MM.1S (cell line): ENCODE measurements at regions not wholly inside any gene's neighbourhood (a gene's known extent, or its start where the extent isn't known, plus 50 kb on each side); places are given as distances from the start of the nearest gene placed in this dataset.

Experiments
- DNase-seq: peaks from one replicate; pipeline ENCODE4 v3.0.0-alpha.2; 2015
- H2AFZ ChIP-seq: fragments of 300-600 bp; sonication (generic); 2 replicates; pipeline ENCODE4 v1.6.0; 2016; ENCODE audit warnings: antibody characterized with exemption, low read length
- H3F3A ChIP-seq: fragments of 300-600 bp; sonication (generic); 2 replicates; pipeline ENCODE4 v1.6.1; 2016; ENCODE audit warnings: mild to moderate bottlenecking, antibody characterized with exemption, low read length, moderate library complexity, mixed read lengths; ENCODE audit not compliant: insufficient read depth
- H3K27ac ChIP-seq: fragments of 300-600 bp; sonication (generic); 2 replicates; pipeline ENCODE4 v1.5.1; 2016; ENCODE audit warnings: mild to moderate bottlenecking, low read length
- H3K27me3 ChIP-seq: fragments of 300-600 bp; sonication (generic); replicated peaks from 2 replicates; pipeline ENCODE4 v1.6.0; 2016; ENCODE audit warnings: low read length; ENCODE audit not compliant: insufficient read depth
- H3K36me3 ChIP-seq: fragments of 300-600 bp; sonication (generic); replicated peaks from 2 replicates; pipeline ENCODE4 v1.6.1; 2016; ENCODE audit warnings: mild to moderate bottlenecking, low read length, mixed read lengths; ENCODE audit not compliant: insufficient read depth
- H3K4me1 ChIP-seq: fragments of 300-600 bp; sonication (generic); 2 replicates; pipeline ENCODE4 v1.6.1; 2016; ENCODE audit warnings: low read length, mixed read lengths
- H3K4me2 ChIP-seq: fragments of 300-600 bp; sonication (generic); 2 replicates; pipeline ENCODE4 v1.6.0; 2016; ENCODE audit warnings: low read depth, low read length
- H3K4me3 ChIP-seq: fragments of 300-600 bp; sonication (generic); 2 replicates; pipeline ENCODE4 v1.5.1; 2016; ENCODE audit warnings: low read length, mixed read lengths
- H3K79me2 ChIP-seq: fragments of 300-600 bp; sonication (generic); 2 replicates; pipeline ENCODE4 v1.6.1; 2016; ENCODE audit warnings: mixed run types, low read length, mixed read lengths
- H3K9ac ChIP-seq: fragments of 300-600 bp; sonication (generic); 2 replicates; pipeline ENCODE4 v1.6.1; 2016; ENCODE audit warnings: low read length, mixed read lengths
- H3K9me2 ChIP-seq: fragments of 300-600 bp; sonication (generic); replicated peaks from 2 replicates; pipeline ENCODE4 v1.6.1; 2016; ENCODE audit warnings: mild to moderate bottlenecking, low read length, mixed read lengths; ENCODE audit not compliant: insufficient read depth
- H3K9me3 ChIP-seq: fragments of 300-600 bp; sonication (generic); replicated peaks from 2 replicates; pipeline ENCODE4 v1.6.1; 2016; ENCODE audit warnings: mild to moderate bottlenecking, low read length, mixed read lengths; ENCODE audit not compliant: insufficient read depth
- H4K20me1 ChIP-seq: fragments of 300-600 bp; sonication (generic); 2 replicates; pipeline ENCODE4 v1.6.1; 2016; ENCODE audit warnings: mild to moderate bottlenecking, low read length, moderate library complexity, mixed read lengths; ENCODE audit not compliant: insufficient read depth
- CTCF ChIP-seq: fragments of 300-600 bp; sonication (generic); IDR thresholded peaks from 2 replicates; pipeline ENCODE4 v1.5.1; 2016; ENCODE audit warnings: antibody characterized with exemption, low read length, mixed read lengths
- EZH2 ChIP-seq: fragments of 300-600 bp; sonication (generic); optimal IDR thresholded peaks from 2 replicates; pipeline ENCODE3; 2017; ENCODE audit warnings: low read depth, mild to moderate bottlenecking, antibody characterized with exemption, low read length, mixed read lengths
- EZH2phosphoT487 ChIP-seq: fragments of 300-600 bp; sonication (generic); IDR thresholded peaks from 2 replicates; pipeline ENCODE4 v1.6.1; 2018; ENCODE audit warnings: antibody characterized with exemption, low read length

GRCh38 chr2:101549371-101549770 is 74.5 kb upstream of the RFX8 start:
- Histone ChIP-seq H3K9me2 (no peaks in the 10 kb centered on the region), H3K4me1 (no peaks in the 10 kb centered on the region), H3K4me2 (no peak overlapping the region), H4K20me1 (no peaks in the 10 kb centered on the region), H3K9ac (no peak overlapping the region), H3K36me3 (no peaks in the 10 kb centered on the region), H3K9me3 (no peaks in the 10 kb centered on the region), H3K27ac (no peak overlapping the region), H2AFZ (no peak overlapping the region), H3K27me3 (no peaks in the 10 kb centered on the region), H3K4me3 (no peak overlapping the region), H3F3A (no peaks in the 10 kb centered on the region), H3K79me2 (no peaks in the 10 kb centered on the region)
- no peak for DNase-seq
- no peak for TF ChIP-seq EZH2phosphoT487
- TF ChIP-seq EZH2, result no peak
- no peak for TF ChIP-seq CTCF

- Histone ChIP-seq H3K9ac (no peak overlapping the region), H4K20me1 (no peaks in the 10 kb centered on the region), H3K27ac (no peak overlapping the region), H3K4me3 (no peak overlapping the region), H3K4me2 (no peak overlapping the region), H2AFZ (no peak overlapping the region), H3F3A (no peaks in the 10 kb centered on the region), H3K9me2 (no peaks in the 10 kb centered on the region), H3K79me2 (no peaks in the 10 kb centered on the region), H3K9me3 (no peaks in the 10 kb centered on the region), H3K36me3 (no peaks in the 10 kb centered on the region), H3K27me3 (no peaks in the 10 kb centered on the region), H3K4me1 (no peaks in the 10 kb centered on the region)
- TF ChIP-seq CTCF (no peak), EZH2 (no peak), EZH2phosphoT487 (no peak)
- no peak for DNase-seq
Measured at GRCh38 chr2:101546376-101547058, 71.6 kb upstream of the RFX8 start.

- Histone ChIP-seq H3F3A (no peaks in the 10 kb centered on the region), H3K9me2 (no peaks in the 10 kb centered on the region), H3K9ac (no peak overlapping the region), H3K4me3 (no peak overlapping the region), H3K4me1 (no peaks in the 10 kb centered on the region), H3K79me2 (no peaks in the 10 kb centered on the region), H3K27ac (no peak overlapping the region), H3K9me3 (no peaks in the 10 kb centered on the region), H4K20me1 (no peaks in the 10 kb centered on the region), H3K27me3 (no peaks in the 10 kb centered on the region), H3K4me2 (no peak overlapping the region), H2AFZ (no peak overlapping the region), H3K36me3 (no peaks in the 10 kb centered on the region)
- TF ChIP-seq EZH2, result no peak
- DNase-seq, result no peak
Measured at GRCh38 chr2:101545950-101546349, 71.0 kb upstream of the RFX8 start.

GRCh38 chr2:101540518-101540917 is 65.6 kb upstream of the RFX8 start:
- H3K4me2 ChIP-seq, result no peak overlapping the region
- no peak for TF ChIP-seq EZH2phosphoT487
- no peaks in the 10 kb centered on the region for H3K27me3 ChIP-seq
- no peaks in the 10 kb centered on the region for H3K79me2 ChIP-seq
- no peaks in the 10 kb centered on the region for H4K20me1 ChIP-seq
- H3K27ac ChIP-seq, result no peak overlapping the region
- H3K9me2 ChIP-seq, result no peaks in the 10 kb centered on the region
- no peaks in the 10 kb centered on the region for H3K9me3 ChIP-seq
- no peak overlapping the region for H2AFZ ChIP-seq
- no peak for DNase-seq
- no peaks in the 10 kb centered on the region for H3K36me3 ChIP-seq
- H3K4me1 ChIP-seq, result no peaks in the 10 kb centered on the region
- no peaks in the 10 kb centered on the region for H3F3A ChIP-seq
- no peak overlapping the region for H3K4me3 ChIP-seq
- no peak overlapping the region for H3K9ac ChIP-seq
